BLaER1 treated with 17β-estradiol and CSF1 and Interleukin-3, amounts not matched to agents 10 nM and 100 nM (cell line): ENCODE measurements at regions not wholly inside any gene's neighbourhood (a gene's known extent, or its start where the extent isn't known, plus 50 kb on each side); places are given as distances from the start of the nearest gene placed in this dataset.

Experiments
- H3K27ac ChIP-seq, 11 experiments: shearing (Covaris generic); formaldehyde crosslinking; 2 replicates each; pipeline ENCODE4 v1.8.1; 2022
- H3K27me3 ChIP-seq, 11 experiments: shearing (Covaris generic); formaldehyde crosslinking; 2 replicates each; pipeline ENCODE4 v1.8.1; 2022
- H3K36me3 ChIP-seq, 11 experiments: shearing (Covaris generic); formaldehyde crosslinking; 2 replicates each; pipeline ENCODE4 v1.8.1; 2022
- H3K4me1 ChIP-seq, 10 experiments: shearing (Covaris generic); formaldehyde crosslinking; 2 replicates each; pipeline ENCODE4 v1.8.1; 2022
- H3K4me2 ChIP-seq, 11 experiments: shearing (Covaris generic); formaldehyde crosslinking; 2 replicates each; pipeline ENCODE4 v1.8.1; 2022
- H3K4me3 ChIP-seq, 10 experiments: shearing (Covaris generic); formaldehyde crosslinking; 2 replicates each; pipeline ENCODE4 v1.8.1; 2022
- H3K9ac ChIP-seq, 11 experiments: shearing (Covaris generic); formaldehyde crosslinking; 2 replicates each; pipeline ENCODE4 v1.8.1; 2022
- H3K9me3 ChIP-seq, 11 experiments: shearing (Covaris generic); formaldehyde crosslinking; replicated peaks in 1 of 11; 2 replicates each; pipeline ENCODE4 v1.8.1; 2022
- H4K20me1 ChIP-seq, 11 experiments: shearing (Covaris generic); formaldehyde crosslinking; 2 replicates each; pipeline ENCODE4 v1.8.1; 2022
- Cebpa-rat ChIP-seq, 11 experiments: shearing (Covaris generic); IDR thresholded peaks; 2 replicates each; pipeline ENCODE4 v1.8.1; 2022

DNA sequence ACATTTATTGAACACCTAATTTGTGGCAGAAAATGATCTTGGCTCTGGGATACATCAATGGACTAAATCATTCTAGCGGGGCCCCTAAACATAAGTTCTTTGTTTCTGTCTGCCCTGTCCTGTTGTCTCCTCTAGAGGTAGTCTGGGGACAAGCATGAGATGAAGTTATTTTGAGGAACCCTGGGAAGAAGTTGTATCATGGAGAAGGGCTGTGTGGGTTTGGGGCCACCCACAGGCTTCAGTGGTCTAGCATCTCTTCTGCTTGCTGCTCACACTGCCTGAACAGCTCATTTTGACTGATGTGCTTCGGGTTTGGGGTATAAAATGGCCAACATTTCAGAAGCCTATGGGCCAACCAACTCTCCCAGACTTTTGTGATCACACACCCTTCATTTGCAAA lies 50.3 kb upstream of the OSBPL11 start:
- no peaks in the 10 kb centered on the region for H3K27me3 ChIP-seq
- TF ChIP-seq Cebpa-rat (IDR thresholded peaks at IDR 0.05): no peak
- no peaks in the 10 kb centered on the region for H3K36me3 ChIP-seq
- H3K4me1 ChIP-seq: no peaks in the 10 kb centered on the region
- H3K9ac ChIP-seq: no peak overlapping the region
- no peak overlapping the region for H3K4me3 ChIP-seq
- no peaks in the 10 kb centered on the region for H4K20me1 ChIP-seq
- no peak overlapping the region for H3K4me2 ChIP-seq
- H3K9me3 ChIP-seq: 0 out of 22 replicates have a peak, but pooled peaks cover 0 to 1% (median 0%) of the 10 kb centered on the region in 11 experiments
- H3K27ac ChIP-seq: no peak overlapping the region

DNA sequence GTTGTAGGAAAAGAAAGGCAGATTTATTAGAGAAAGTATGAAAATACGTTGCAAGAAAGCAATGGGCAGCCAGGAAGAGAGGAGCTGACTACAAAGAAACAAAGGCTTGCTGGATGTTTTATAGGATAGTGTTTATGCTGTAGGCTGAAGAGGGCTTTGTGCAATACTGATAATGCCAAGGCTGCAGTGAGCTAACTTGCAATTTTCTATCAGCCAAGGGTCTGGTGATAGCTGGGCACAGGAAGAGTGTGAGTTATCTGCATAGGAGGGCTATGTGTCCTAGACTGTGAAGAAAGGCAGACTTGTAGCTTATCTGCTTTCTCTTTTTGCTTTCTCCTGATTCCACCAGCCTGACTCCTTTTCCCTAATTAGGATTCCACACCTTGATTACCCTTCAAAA lies 51.3 kb upstream of the OSBPL11 start:
- H3K9ac ChIP-seq: no peak overlapping the region
- no peak overlapping the region for H3K4me3 ChIP-seq
- no peaks in the 10 kb centered on the region for H3K27me3 ChIP-seq
- no peaks in the 10 kb centered on the region for H3K4me1 ChIP-seq
- H3K36me3 ChIP-seq: no peaks in the 10 kb centered on the region
- no peak overlapping the region for H3K27ac ChIP-seq
- H4K20me1 ChIP-seq: no peaks in the 10 kb centered on the region
- no peak for TF ChIP-seq Cebpa-rat (IDR thresholded peaks at IDR 0.05)
- H3K4me2 ChIP-seq: no peak overlapping the region
- H3K9me3 ChIP-seq: no peaks in the 10 kb centered on the region

DNA sequence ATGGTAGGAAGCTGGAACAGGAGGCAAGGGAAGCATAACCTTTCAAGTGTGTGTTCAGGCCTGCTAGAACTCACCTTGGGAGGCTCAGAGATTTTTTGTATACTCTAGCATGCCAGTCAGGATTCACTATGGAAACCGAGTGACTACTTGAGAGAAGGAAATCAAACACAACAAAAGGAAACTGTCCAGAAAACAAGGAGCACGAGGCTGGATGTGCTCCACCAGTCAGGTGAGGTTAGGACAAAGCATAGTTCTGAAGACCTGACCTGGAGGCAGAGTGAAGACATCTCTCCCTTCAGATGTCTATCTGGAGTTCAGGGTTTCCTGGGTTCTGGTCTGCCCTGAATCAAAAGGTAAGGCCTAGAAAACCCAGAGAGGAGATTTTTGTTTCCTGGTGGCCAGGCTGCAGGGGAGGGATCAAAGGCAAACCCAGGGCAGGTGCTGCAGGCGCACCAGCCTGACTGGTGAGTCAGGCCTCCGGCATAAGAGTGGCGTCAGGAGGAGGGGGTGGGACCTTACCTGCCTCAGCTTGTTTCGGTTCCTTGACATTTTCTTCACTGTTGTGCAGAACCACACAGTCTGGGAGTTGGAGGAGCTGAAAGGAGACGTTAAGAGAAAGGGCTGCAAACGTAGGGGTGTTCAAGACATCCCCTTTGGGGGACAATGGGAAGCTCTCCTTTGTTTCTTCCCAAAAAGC lies 52.2 kb upstream of the OSBPL11 start:
- Histone ChIP-seq H3K4me2 (no peak overlapping the region), H3K9me3 (no peaks in the 10 kb centered on the region), H4K20me1 (no peaks in the 10 kb centered on the region), H3K27ac (no peak overlapping the region), H3K4me1 (no peaks in the 10 kb centered on the region), H3K27me3 (no peaks in the 10 kb centered on the region), H3K9ac (no peak overlapping the region), H3K4me3 (no peak overlapping the region), H3K36me3 (no peaks in the 10 kb centered on the region)
- TF ChIP-seq Cebpa-rat (IDR thresholded peaks at IDR 0.05): no peak

DNA sequence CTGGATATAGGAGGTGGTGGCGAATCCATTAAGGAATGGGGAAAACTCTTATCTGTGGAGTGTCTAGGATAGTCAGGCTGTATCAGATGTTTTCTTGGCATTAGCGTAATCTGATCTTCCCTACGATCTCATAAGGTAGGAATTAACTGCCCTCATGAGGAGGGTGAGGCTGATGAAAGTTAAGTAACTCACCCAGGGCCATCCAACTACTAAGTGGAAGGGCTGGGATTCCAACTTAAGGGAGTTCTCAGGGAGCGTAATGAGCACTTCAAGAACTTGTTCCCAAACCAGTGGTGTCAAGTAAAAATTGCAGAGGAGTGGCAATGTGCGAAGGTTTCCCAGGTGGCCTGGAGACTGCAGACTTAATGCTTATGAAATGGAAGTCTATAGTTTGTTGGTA lies 55.9 kb upstream of the OSBPL11 start:
- no peaks in the 10 kb centered on the region for H3K36me3 ChIP-seq
- H3K4me2 ChIP-seq: no peak overlapping the region
- no peaks in the 10 kb centered on the region for H3K4me1 ChIP-seq
- H3K4me3 ChIP-seq: no peak overlapping the region
- no peak overlapping the region for H3K9ac ChIP-seq
- H3K27ac ChIP-seq: no peak overlapping the region
- no peak for TF ChIP-seq Cebpa-rat (IDR thresholded peaks at IDR 0.05)
- no peaks in the 10 kb centered on the region for H4K20me1 ChIP-seq
- no peaks in the 10 kb centered on the region for H3K9me3 ChIP-seq
- H3K27me3 ChIP-seq: no peaks in the 10 kb centered on the region

DNA sequence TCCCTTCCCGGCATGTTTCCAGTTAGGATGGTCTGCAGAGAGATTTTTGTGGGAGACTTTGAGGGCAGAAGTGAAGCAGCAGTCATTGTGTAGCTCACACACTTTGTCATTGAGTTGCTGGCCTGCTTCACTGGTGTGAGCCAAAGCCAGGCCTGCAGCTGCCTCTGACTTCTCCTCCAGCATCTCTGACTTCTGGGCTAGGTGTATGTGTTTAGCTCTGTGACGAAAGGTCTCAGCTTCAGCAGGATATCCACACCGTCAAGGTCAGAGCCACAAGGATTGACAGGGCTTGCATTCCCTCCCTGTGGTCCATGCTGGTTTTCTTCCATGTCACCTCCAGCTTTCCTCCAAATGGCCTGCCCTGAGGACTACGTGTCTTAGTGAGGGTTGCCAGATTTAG lies 57.1 kb upstream of the OSBPL11 start:
- no peak overlapping the region for H3K27ac ChIP-seq
- no peaks in the 10 kb centered on the region for H3K27me3 ChIP-seq
- no peaks in the 10 kb centered on the region for H3K4me1 ChIP-seq
- no peak overlapping the region for H3K4me2 ChIP-seq
- no peaks in the 10 kb centered on the region for H3K36me3 ChIP-seq
- no peaks in the 10 kb centered on the region for H4K20me1 ChIP-seq
- H3K4me3 ChIP-seq: no peak overlapping the region
- H3K9ac ChIP-seq: no peak overlapping the region
- TF ChIP-seq Cebpa-rat (IDR thresholded peaks at IDR 0.05): no peak
- no peaks in the 10 kb centered on the region for H3K9me3 ChIP-seq

DNA sequence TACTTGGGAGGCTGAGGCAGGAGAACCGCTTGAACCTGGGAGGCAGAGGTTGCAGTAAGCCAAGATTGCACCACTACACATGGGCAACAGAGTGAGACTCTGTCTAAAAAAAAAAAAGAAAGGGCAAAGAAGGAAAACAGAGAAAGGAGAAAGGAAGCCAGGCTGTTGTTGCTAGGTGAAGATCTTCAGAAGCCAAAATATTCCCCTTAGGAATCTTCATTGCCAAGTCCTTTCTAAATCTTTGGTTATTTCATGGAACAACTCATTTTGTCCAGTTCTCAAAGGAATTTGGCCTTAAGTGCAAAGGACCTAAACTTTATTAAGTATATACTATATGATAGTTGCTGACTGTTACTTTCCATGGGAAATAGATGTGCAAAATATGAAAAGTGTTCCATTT lies 59.2 kb upstream of the OSBPL11 start:
- H3K9me3 ChIP-seq: no peaks in the 10 kb centered on the region
- H3K27ac ChIP-seq: no peak overlapping the region
- no peaks in the 10 kb centered on the region for H3K4me1 ChIP-seq
- H3K36me3 ChIP-seq: no peaks in the 10 kb centered on the region
- no peak overlapping the region for H3K4me3 ChIP-seq
- H3K27me3 ChIP-seq: no peaks in the 10 kb centered on the region
- no peak overlapping the region for H3K4me2 ChIP-seq
- no peak for TF ChIP-seq Cebpa-rat (IDR thresholded peaks at IDR 0.05)
- H4K20me1 ChIP-seq: no peaks in the 10 kb centered on the region
- H3K9ac ChIP-seq: no peak overlapping the region

DNA sequence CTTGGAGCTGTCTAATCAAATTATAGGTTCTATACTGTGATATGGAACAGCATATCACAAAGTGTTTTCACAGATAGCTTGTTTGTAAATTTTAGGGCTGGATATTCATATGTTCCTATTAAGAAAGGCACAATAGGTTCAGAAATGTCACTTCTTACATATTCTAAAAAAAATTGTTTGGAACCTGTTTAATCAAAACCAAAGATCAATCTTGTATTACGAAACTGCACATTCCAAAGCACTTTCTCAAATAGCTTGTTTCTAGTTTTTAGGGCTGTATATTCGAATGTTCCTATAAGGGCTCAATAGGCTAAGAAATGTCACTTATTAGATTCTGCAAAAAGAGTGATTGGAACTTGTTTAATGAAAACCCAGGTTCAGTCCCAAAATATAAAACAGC lies 67.4 kb upstream of the OSBPL11 start:
- no peak overlapping the region for H3K4me2 ChIP-seq
- TF ChIP-seq Cebpa-rat (IDR thresholded peaks at IDR 0.05): no peak

DNA sequence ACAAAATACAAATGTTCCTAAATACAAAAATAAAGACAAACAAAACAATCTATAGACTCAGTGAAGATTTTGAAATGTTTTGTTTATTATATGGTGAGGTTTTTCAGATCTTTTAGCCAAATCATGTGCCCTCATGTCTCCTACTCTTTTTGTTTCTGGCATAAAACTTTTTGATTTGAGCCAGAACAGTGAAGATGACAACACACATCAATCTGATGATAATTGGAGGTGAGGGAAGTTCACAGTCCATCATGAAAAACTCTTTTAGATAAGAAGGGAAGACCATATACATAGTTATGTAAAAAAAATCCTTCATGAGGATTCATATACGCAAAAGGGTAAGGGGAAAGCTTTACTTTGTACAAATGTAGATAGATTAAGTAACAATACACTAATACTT lies 75.1 kb upstream of the OSBPL11 start:
- Histone ChIP-seq H3K4me1 (no peaks in the 10 kb centered on the region), H3K4me2 (no peak overlapping the region), H3K9me3 (peaks cover 7 to 16% (median 10%) of the 10 kb centered on the region in 11 experiments; a peak in 18 of 22 replicates), H3K27ac (no peak overlapping the region), H3K27me3 (no peaks in the 10 kb centered on the region), H4K20me1 (no peaks in the 10 kb centered on the region), H3K9ac (no peak overlapping the region), H3K36me3 (no peaks in the 10 kb centered on the region), H3K4me3 (no peak overlapping the region)
- no peak for TF ChIP-seq Cebpa-rat (IDR thresholded peaks at IDR 0.05)

More for the DNA sequence above, 67.4 kb upstream of the OSBPL11 start:
- Histone ChIP-seq H3K36me3 (no peaks in the 10 kb centered on the region), H3K4me3 (no peak overlapping the region), H3K9me3 (no peaks in the 10 kb centered on the region), H4K20me1 (no peaks in the 10 kb centered on the region), H3K9ac (no peak overlapping the region), H3K27me3 (no peaks in the 10 kb centered on the region), H3K4me1 (no peaks in the 10 kb centered on the region), H3K27ac (no peak overlapping the region)

DNA sequence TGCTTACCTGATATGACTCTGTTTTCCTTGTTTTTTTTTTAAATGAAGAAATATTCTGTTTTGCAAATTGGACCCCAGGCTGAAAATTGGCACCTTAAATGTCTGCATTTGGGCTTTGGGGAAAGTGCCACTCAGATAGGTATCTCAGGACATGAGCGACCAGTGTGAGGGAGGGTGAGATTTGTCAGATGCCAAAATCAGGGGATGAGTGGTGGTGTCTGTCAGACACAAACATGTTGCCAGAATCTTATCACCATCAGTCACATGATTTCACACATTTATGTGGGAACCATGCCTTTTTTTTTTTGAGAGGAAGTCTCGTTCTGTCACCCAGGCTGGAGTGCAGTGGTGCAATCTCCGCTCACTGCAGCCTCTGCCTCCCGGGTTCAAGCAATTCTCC lies 75.6 kb upstream of the OSBPL11 start:
- Histone ChIP-seq H3K4me1 (no peaks in the 10 kb centered on the region), H3K9me3 (peaks cover 7 to 16% (median 10%) of the 10 kb centered on the region in 11 experiments; a peak in 18 of 22 replicates), H3K4me2 (no peak overlapping the region), H3K27me3 (no peaks in the 10 kb centered on the region), H3K4me3 (no peak overlapping the region), H3K9ac (no peak overlapping the region), H3K36me3 (no peaks in the 10 kb centered on the region), H3K27ac (no peak overlapping the region), H4K20me1 (no peaks in the 10 kb centered on the region)
- TF ChIP-seq Cebpa-rat (IDR thresholded peaks at IDR 0.05): no peak

DNA sequence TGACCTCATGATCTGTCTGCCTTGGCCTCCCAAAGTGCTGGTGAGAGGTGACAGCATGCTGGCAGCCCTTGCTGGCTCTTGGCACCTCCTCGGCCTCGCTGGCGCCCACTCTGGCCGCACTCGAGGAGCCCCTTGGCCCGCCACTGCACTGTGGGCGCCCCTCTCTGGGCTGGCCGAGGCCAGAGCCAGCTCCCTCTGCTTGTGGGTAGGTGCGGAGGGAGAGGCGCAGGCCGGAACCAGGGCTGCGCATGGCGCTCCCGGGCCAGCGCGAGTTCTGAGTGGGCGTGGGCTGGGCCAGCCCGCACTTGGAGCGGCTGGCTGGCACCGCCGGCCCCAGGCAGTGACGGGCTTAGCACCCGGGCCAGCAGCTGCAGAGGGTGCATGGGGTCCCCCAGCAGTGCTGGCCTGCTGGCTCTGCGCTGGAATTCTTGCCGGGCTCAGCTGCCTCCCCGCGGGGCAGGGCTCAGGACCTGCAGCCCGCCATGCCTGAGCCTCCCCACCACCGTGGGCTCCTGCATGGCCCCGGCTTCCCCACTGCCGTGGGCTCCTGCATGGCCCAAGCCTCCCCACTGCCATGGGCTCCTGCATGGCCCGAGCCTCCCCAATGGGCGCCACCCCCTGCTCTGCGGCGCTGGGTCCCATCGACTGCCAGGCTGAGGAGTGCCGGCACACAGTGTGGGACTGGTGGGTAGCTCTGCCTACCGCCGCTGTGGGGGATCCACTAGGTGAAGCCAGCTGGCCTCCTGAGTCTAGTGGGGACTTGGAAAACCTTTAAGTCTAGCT lies 76.4 kb upstream of the OSBPL11 start:
- Histone ChIP-seq H3K27ac (no peak overlapping the region), H3K4me3 (no peak overlapping the region), H4K20me1 (no peaks in the 10 kb centered on the region), H3K9ac (no peak overlapping the region), H3K36me3 (no peaks in the 10 kb centered on the region), H3K9me3 (peaks cover 7 to 16% (median 10%) of the 10 kb centered on the region in 11 experiments; a peak in 18 of 22 replicates), H3K4me2 (no peak overlapping the region), H3K4me1 (no peaks in the 10 kb centered on the region), H3K27me3 (no peaks in the 10 kb centered on the region)
- TF ChIP-seq Cebpa-rat (IDR thresholded peaks at IDR 0.05): no peak
